IMR-90 (cell line): ENCODE measurements at regions not wholly inside any gene's neighbourhood (a gene's known extent, or its start where the extent isn't known, plus 50 kb on each side); places are given as distances from the start of the nearest gene placed in this dataset.
A peak's percentile ranks its signal among the peaks of the same experiment; 100 is the strongest.

Experiments
- ATAC-seq: fragments of 200-7000 bp; cut with Tn5 transposase; 2 replicates; pipeline ENCODE4 v1.9.1; 2020; ENCODE audit warnings: low read depth, mild to moderate bottlenecking, moderate library complexity
- BruUV-seq: library from RNA; stranded (reverse); fragments of 400-500 nt; replicated peaks from 2 replicates; lab custom pipeline; 2021; lab: Mats Ljungman, UMichigan
- CTCF ChIA-PET: fragments of 300-600 bp; formaldehyde crosslinking; extraction: SDS; loops from one replicate; lab custom pipeline; 2021; ENCODE audit warnings: antibody characterized with exemption; lab: Yijun Ruan, JAX
- POLR2A ChIA-PET: fragments of 300-600 bp; sonication (Branson Sonifier 250); formaldehyde crosslinking; loops from one replicate; lab custom pipeline; 2022; ENCODE audit warnings: antibody characterized with exemption; ENCODE audit not compliant: unreplicated experiment; lab: Charles Lee
- DNase-seq: peaks from one replicate; pipeline ENCODE4 v3.0.0; 2013
- H2AFZ ChIP-seq: replicated peaks from 2 replicates; pipeline ENCODE3; 2013; ENCODE audit warnings: low read length, mild to moderate bottlenecking; ENCODE audit not compliant: poor library complexity
- H2AK5ac ChIP-seq: 2 replicates; pipeline ENCODE4 v1.6.1; 2013; ENCODE audit warnings: low read depth, low read length, inconsistent platforms
- H2AK9ac ChIP-seq: replicated peaks from 2 replicates; pipeline ENCODE3; 2013; ENCODE audit warnings: mild to moderate bottlenecking, low read depth, low read length, moderate library complexity; ENCODE audit not compliant: poor library complexity
- H2BK120ac ChIP-seq: 2 replicates; pipeline ENCODE4 v1.6.1; 2013; ENCODE audit warnings: low read depth, low read length, inconsistent platforms
- H2BK15ac ChIP-seq: 3 replicates; pipeline ENCODE4 v1.6.1; 2013; ENCODE audit warnings: low read depth, low read length, inconsistent platforms
- H2BK20ac ChIP-seq: 2 replicates; pipeline ENCODE4 v1.6.1; 2013; ENCODE audit warnings: low read depth, mild to moderate bottlenecking, inconsistent platforms, low read length, moderate library complexity
- H2BK5ac ChIP-seq: 2 replicates; pipeline ENCODE4 v1.6.1; 2013; ENCODE audit warnings: mild to moderate bottlenecking, low read depth, low read length, inconsistent platforms; ENCODE audit not compliant: poor library complexity, severe bottlenecking
- H3K14ac ChIP-seq: replicated peaks from 2 replicates; pipeline ENCODE4 v1.6.1; 2013; ENCODE audit warnings: low read depth, low read length, inconsistent platforms
- H3K18ac ChIP-seq: 2 replicates; pipeline ENCODE4 v1.6.1; 2013; ENCODE audit warnings: low read depth, low read length, control low read depth
- H3K23ac ChIP-seq: 2 replicates; pipeline ENCODE4 v1.6.1; 2013; ENCODE audit warnings: low read depth, low read length, inconsistent platforms
- H3K27ac ChIP-seq: 2 replicates; pipeline ENCODE4 v1.5.1; 2013; ENCODE audit warnings: mild to moderate bottlenecking, control low read depth, low read length; ENCODE audit not compliant: insufficient read depth
- H3K27me3 ChIP-seq: 2 replicates; pipeline ENCODE4 v1.6.1; 2013; ENCODE audit warnings: low read length; ENCODE audit not compliant: control insufficient read depth, insufficient read depth
- H3K36me3 ChIP-seq: 2 replicates; pipeline ENCODE4 v1.6.1; 2013; ENCODE audit warnings: low read length, mixed read lengths; ENCODE audit not compliant: control insufficient read depth, insufficient read depth
- H3K4ac ChIP-seq: 2 replicates; pipeline ENCODE4 v1.6.1; 2013; ENCODE audit warnings: low read depth, low read length, inconsistent platforms
- H3K4me1 ChIP-seq: 2 replicates; pipeline ENCODE4 v1.6.1; 2013; ENCODE audit warnings: low read length, mixed read lengths; ENCODE audit not compliant: control insufficient read depth, insufficient read depth
- H3K4me2 ChIP-seq: 2 replicates; pipeline ENCODE4 v1.6.1; 2013; ENCODE audit warnings: low read depth, mild to moderate bottlenecking, control low read depth, low read length, moderate library complexity
- H3K4me3 ChIP-seq: 2 replicates; pipeline ENCODE4 v1.5.1; 2013; ENCODE audit warnings: low read depth, mild to moderate bottlenecking, control low read depth, low read length, moderate library complexity; ENCODE audit not compliant: insufficient read depth
- H3K56ac ChIP-seq: 2 replicates; pipeline ENCODE4 v1.6.1; 2013; ENCODE audit warnings: low read length, inconsistent platforms; ENCODE audit not compliant: insufficient read depth; ENCODE audit errors: extremely low read depth
- H3K79me1 ChIP-seq, 2 experiments: 2 replicates each; pipeline ENCODE4 v1.6.1; 2013; ENCODE audit warnings: low read length in 2 of 2, inconsistent platforms in 1 of 2, low read depth in 1 of 2
- H3K9ac ChIP-seq: 2 replicates; pipeline ENCODE4 v1.6.1; 2013; ENCODE audit warnings: low read depth, low read length, control low read depth
- H3K9me1 ChIP-seq: 2 replicates; pipeline ENCODE4 v1.6.1; 2013; ENCODE audit warnings: low read length, inconsistent platforms; ENCODE audit not compliant: insufficient read depth
- H3K9me3 ChIP-seq: 2 replicates; pipeline ENCODE4 v1.6.1; 2013; ENCODE audit warnings: low read length; ENCODE audit not compliant: control insufficient read depth, insufficient read depth
- H4K20me1 ChIP-seq: 2 replicates; pipeline ENCODE4 v1.6.1; 2013; ENCODE audit warnings: low read length, inconsistent platforms; ENCODE audit not compliant: insufficient read depth
- H4K5ac ChIP-seq: 2 replicates; pipeline ENCODE4 v1.6.1; 2013; ENCODE audit warnings: mild to moderate bottlenecking, low read depth, low read length, control low read depth
- H4K8ac ChIP-seq, 2 experiments: 2 replicates each; pipeline ENCODE4 v1.6.1; 2013; ENCODE audit warnings: low read depth in 2 of 2, low read length in 2 of 2, control low read depth in 1 of 2, inconsistent platforms in 1 of 2
- H4K91ac ChIP-seq: 2 replicates; pipeline ENCODE4 v1.6.1; 2013; ENCODE audit warnings: low read depth, low read length, inconsistent platforms; ENCODE audit not compliant: insufficient read depth
- MAFK ChIP-seq: IDR thresholded peaks from 2 replicates; pipeline ENCODE4 v1.6.1; 2012; ENCODE audit warnings: low read depth, low read length, improper control_type of control experiment
- WGBS, 2 experiments: methylation state at CpG; one replicate each; pipeline versions ENCODE4 v1.1.5 to v1.1.7; 2013; ENCODE audit warnings: missing lambda C conversion rate in 2 of 2; ENCODE audit not compliant: insufficient read length in 1 of 2; ENCODE audit errors: extremely low coverage in 2 of 2; 5-methylcytosine and 5-hydroxymethylcytosine counted together
- dilution Hi-C: fragments of 300-500 bp; cut with HindIII; formaldehyde crosslinking; loops from one replicate; pipeline ENCODE4 v1.14.3; 2018; ENCODE audit warnings: low sequenced_read_pairs; ENCODE audit not compliant: unreplicated experiment
- in situ Hi-C: fragments of 300-500 bp; cut with MboI; formaldehyde crosslinking; loops from 3 replicates; pipeline ENCODE4 v1.14.3; 2019; ENCODE audit warnings: low sequenced_read_pairs, inconsistent platforms, mixed read lengths
- intact Hi-C: fragments of 100-400 bp; cut with micrococcal nuclease; formaldehyde crosslinking; loops from 2 replicates; pipeline ENCODE4 v1.10.0; 2022
- TF ChIP-seq, protein P1 (sequence below): fragments of 150-350 bp; IDR thresholded peaks from 2 replicates; pipeline ENCODE4 v1.6.1; 2016; ENCODE audit warnings: low read depth, mild to moderate bottlenecking, low read length, moderate library complexity, borderline replicate concordance

GRCh38 chr2:5148392-5149085 lies 543.6 kb upstream of the SOX11 start:
- no peak overlapping the region for H3K4me2 ChIP-seq
- TF ChIP-seq, protein P1, sequence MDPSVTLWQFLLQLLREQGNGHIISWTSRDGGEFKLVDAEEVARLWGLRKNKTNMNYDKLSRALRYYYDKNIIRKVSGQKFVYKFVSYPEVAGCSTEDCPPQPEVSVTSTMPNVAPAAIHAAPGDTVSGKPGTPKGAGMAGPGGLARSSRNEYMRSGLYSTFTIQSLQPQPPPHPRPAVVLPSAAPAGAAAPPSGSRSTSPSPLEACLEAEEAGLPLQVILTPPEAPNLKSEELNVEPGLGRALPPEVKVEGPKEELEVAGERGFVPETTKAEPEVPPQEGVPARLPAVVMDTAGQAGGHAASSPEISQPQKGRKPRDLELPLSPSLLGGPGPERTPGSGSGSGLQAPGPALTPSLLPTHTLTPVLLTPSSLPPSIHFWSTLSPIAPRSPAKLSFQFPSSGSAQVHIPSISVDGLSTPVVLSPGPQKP, result no peak
- TF ChIP-seq MAFK, result peak; percentile 61
- no peak overlapping the region for H3K4me3 ChIP-seq
- H3K4me1 ChIP-seq, result no peaks in the 10 kb centered on the region
- H2AK9ac ChIP-seq, result no peak overlapping the region
- CTCF ChIA-PET, result no interaction called here
- ATAC-seq (no peak), DNase-seq (no peak)
- H4K91ac ChIP-seq, result no peak overlapping the region
- H4K8ac ChIP-seq, result no peak overlapping the region
- H3K23ac ChIP-seq, result no peak overlapping the region
- no peak overlapping the region for H3K9ac ChIP-seq
- H2AK5ac ChIP-seq, result no peak overlapping the region
- no peak overlapping the region for H2AFZ ChIP-seq
- no peak overlapping the region for H3K27ac ChIP-seq
- H2BK20ac ChIP-seq, result no peak overlapping the region
- no peak overlapping the region for H2BK5ac ChIP-seq
- H3K56ac ChIP-seq, result no peak overlapping the region
- H3K36me3 ChIP-seq, result no peaks in the 10 kb centered on the region
- intact Hi-C loops (no loop called here), dilution Hi-C loops (no loop called here), in situ Hi-C loops (no loop called here)
- POLR2A ChIA-PET, result no interaction called here
- H4K5ac ChIP-seq, result no peak overlapping the region
- no peaks in the 10 kb centered on the region for H3K9me1 ChIP-seq
- no TSS peak for BruUV-seq
- no peaks in the 10 kb centered on the region for H4K20me1 ChIP-seq
- H3K14ac ChIP-seq, result no peak overlapping the region
- WGBS, 2 experiments, result no CpG with 5 or more reads among the region's 5 CpGs
- no peaks in the 10 kb centered on the region for H3K27me3 ChIP-seq
- no peak overlapping the region for H3K18ac ChIP-seq
- no peak overlapping the region for H2BK120ac ChIP-seq
- no peaks in the 10 kb centered on the region for H3K79me1 ChIP-seq
- peaks cover 12% of the 10 kb centered on the region; the same call in 1 of the 2 replicates for H3K9me3 ChIP-seq
- H3K4ac ChIP-seq, result no peak overlapping the region
- H2BK15ac ChIP-seq, result no peak overlapping the region
